ENCODE measurements at regions not wholly inside any gene's neighbourhood (a gene's known extent, or its start where the extent isn't known, plus 50 kb on each side); places are given as distances from the start of the nearest gene placed in this dataset.

DNA sequence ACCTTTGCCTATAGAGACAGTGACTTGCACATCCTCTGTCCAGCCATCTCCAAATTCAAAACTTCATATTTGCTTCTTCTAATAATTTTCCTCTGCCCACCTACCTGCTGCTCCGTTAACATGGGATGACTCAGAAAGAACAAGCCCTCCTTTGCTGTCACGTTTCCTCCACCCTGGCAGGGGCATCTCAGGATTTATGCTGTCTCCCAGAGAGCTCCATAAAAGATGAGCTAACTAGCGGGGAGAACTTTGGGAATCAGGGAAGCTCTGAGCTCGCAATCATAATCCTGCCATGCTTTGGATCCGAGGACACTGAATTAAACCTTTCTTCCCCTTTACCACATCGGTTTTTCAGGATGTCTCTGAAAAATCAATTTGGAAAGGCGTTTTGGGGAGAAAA is 78.4 kb upstream of the FSTL4 start:
- DNase-seq (ENCODE audit: low read depth in 2 of 2), result no peak

DNA sequence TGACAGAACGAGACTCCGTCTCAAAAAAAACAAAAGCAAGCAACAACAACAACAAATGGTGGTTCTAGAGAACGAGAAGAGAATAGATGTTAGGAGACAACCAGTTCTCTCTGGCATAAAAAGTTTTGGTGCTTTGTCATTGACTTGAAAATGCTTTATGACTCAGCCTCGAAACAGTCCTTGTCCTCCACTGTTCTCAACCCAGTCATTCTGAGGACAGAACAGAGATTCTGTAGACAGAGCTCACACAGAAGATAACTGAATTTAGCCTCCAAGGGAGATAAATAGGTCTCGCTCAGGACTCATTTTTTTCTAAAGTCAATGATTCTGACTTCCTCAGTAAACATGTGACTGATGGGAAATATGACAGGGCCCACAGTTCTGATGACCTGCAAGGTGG is 76.0 kb upstream of the FSTL4 start:
- no peak for DNase-seq (ENCODE audit: low read depth in 2 of 2)

DNA sequence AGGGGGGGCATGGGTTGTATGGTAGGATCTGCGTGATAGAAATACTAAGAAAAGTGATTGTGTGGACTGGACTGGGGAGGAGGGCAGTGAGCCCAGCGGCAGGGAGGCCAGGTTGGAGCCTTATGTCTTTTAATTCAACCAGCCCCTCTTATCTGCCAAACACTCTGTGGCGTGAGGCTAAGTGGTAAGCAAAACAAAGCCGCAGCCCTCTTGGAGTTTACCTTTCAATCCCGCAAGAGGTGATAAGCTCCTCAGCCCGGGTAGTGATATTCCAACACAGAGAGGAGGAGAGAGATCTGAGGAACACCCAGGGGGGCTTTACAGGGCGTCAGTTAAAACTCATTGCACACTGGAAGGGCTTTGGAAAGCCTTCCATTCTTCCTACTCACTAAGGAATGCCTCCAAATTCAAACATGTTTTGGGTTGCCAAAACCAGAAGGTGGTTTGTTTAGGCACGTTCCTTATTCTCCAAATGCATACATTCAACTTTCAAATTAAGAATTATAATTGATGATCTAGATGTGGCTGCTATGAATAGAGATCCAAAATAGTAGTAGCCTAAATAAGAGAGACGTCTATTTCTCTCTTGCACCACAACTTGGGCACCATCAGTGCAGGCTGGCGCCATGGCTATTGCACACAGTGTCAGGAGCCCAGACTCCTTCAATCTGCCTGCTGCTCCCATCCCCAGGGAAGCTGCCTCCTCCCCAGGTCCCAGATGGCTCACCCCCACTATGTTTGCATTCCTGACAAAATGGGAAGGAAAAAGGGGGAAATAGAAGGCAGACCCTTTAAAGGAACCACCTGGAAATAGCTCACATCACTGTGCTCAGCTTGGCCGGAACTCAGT is 75.1 kb upstream of the FSTL4 start:
- no peak for DNase-seq (ENCODE audit: low read depth in 2 of 2)

DNA sequence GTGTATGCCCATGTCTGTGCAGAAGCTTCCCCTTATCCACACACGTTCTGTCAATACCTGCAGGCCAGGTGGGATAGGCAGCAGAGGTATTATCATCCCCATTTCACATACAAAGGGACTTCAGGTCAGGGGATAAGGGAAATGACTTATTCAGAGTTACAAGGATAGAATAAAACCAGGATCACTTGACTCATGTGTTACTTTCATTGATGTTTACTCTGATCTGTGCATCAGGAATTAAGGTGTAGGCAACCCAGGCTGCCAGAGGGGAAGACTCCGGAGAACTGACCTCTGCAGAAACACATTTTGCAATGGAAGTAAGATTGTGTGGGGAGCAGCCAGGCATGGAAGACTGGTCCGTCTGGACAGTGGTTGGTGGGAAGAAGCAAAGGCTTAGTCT is 74.2 kb upstream of the FSTL4 start:
- no peak for DNase-seq (ENCODE audit: low read depth in 2 of 2)

DNA sequence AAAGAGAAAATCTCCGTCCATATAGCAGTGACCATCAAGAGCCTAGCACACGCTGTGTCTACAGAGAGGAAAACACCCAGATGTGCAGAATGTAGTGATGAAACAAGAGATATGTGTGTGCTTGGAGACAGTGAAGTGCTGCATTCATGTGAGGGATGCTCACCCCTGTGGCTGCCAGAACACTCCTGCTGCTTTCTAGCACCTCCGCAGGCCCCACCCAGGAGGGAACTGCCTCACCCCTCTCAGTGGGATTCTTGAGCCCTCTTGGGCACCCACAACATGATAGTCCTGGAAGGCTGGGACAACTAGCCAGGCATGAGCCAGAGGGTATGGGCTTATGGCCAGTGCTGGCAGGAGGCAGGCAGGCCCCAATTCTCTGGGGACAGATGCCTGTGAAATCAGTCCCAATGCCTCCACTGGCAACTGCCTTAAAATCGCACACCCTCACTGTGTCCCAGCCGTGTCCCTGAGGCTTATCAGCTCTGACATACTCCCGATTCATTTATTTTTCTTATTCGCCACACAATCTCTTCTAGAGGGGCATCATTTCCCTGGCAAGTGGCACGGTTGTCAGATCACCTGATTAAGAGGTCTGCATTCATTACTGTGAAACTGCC is 73.2 kb upstream of the FSTL4 start:
- no peak for DNase-seq (ENCODE audit: low read depth in 2 of 2)

DNA sequence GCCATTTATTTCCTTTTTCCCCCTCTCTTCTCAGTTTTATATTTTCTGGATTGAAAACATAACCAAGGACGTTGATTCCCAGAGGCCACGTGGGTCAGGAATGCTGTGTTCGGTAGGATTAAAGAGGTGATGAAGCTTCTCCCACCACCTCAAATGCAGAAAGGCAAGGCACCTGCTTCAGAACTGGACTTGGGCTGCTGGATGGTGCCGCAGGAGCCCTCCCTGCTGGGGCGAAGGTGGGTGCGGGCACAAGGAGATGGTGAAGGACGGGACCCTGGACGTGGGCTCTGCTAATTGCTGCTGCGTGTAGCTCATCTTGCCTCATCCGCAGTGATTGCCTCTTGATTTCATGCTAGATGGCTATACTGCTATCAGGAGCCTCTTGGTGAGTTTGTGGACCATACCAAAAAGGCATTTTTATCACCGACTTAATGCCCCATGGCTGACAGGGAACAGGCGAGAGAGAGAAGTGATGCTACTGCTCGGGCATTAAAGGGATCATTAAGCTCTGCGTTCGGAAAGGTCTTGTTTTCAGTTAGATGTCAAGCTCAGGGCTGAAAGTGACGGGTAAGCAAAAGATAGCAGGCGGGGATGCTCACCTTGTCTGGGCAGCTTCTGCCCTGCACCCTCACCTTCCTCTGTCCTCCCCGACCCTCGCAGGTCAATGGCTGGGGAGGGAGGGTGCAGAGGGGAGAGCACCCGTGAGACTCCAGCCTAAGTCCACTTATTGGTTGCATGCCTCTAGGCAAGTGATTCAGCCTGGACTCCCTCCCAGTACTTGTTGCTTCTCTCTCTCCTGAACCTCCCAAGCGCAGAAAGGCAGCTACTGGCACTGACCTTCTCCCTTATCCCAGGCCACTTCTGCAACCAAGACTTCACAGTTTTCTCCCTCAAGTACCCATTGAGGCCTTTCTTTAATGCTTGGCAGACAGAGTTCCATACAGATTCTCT is 71.6 kb upstream of the FSTL4 start:
- DNase-seq (ENCODE audit: low read depth in 2 of 2), result no peak

DNA sequence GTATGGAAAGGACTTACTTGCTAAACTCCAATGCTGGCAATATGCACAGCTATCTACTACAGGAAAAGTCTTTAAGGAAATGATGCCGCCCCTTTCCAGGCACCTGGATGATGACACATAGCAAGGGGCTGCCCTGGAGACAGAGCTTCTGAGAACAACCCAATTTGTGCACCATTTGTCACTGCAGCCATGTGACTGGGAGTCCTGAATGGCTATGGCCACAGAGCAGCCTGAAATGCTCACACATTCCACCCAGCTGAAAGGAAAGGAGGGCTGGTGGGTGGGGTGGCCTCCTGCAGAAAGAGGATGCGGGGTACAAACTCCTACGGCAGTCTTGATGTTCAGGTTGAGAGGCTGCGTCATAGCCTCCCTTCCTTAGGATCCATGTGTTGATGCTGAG is 70.1 kb upstream of the FSTL4 start:
- no peak for DNase-seq (ENCODE audit: low read depth in 2 of 2)

DNA sequence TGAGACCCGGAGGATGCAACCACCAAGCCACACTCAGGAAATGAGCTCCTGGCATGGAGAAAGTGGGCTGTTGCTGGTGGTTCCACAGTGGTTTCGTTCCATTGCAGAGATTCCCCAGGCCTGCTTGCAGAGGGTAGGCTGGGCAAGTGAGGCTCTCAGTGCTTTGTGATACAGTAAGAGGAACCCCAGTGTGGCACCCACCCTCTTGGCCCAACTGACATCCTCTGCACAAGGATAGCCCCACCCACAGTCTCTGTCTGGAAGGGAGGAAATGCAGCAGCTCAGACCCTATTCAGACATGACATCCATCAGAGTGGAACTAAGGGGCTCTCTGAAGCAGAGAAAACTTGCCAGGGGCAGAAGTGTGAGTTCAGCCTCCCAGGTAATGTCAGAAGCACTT is 69.6 kb upstream of the FSTL4 start:
- DNase-seq (ENCODE audit: low read depth in 2 of 2), result no peak

DNA sequence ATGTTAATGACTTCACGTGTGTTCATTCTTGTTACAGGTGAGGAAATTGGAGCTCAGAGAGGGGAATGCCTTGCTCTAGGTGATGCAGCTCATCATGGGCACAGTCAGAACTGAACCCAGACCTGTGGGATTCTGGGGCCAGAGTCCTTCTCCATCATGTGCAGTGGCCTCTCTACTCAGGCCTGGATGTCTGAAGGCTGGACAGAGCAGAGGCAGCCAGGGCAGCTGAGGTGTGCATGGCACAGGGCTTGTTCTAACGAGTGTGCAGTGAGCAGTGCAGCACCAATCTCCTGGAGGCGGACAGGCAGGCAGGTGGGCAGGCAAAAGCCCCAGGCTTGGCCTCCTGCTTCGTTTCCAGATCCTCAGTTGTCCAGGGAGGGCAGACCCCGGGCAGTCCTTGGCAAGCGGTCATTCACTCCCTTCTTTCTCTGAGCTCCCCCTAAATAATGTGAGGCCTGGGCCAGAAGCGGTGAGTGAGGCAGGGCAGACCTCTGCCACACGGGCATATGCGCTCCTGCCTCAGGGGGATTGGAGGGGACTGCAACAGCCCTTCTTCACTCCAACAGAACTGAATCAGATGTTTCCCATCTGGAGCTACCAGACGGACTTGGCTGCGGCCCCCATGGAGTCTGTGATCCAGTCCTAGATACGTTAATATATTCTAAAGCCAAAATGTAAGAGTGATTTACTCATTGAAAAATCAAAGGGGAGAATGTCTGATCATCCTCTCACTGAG is 68.7 kb upstream of the FSTL4 start:
- DNase-seq (ENCODE audit: low read depth in 2 of 2), result no peak

DNA sequence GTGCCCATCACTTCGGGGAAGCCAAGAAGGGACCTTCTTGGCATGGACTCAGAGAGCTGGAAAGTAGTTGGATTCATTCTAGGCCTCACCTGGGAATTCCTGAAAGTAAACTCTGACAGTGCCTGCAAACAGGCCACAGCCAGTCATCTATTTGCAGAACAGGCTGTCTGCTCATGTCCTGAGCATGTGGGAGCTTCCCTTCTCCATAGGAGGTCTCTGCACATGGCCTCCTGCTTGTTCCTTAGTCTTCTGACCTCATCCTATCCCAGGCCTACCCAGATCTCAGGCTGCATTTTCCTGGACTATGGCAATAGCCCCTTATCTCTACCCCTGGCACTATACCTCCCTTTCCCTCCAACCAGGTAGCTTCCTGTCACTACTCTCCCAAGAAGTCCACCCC is 67.2 kb upstream of the FSTL4 start:
- DNase-seq (ENCODE audit: low read depth in 2 of 2), result no peak

DNA sequence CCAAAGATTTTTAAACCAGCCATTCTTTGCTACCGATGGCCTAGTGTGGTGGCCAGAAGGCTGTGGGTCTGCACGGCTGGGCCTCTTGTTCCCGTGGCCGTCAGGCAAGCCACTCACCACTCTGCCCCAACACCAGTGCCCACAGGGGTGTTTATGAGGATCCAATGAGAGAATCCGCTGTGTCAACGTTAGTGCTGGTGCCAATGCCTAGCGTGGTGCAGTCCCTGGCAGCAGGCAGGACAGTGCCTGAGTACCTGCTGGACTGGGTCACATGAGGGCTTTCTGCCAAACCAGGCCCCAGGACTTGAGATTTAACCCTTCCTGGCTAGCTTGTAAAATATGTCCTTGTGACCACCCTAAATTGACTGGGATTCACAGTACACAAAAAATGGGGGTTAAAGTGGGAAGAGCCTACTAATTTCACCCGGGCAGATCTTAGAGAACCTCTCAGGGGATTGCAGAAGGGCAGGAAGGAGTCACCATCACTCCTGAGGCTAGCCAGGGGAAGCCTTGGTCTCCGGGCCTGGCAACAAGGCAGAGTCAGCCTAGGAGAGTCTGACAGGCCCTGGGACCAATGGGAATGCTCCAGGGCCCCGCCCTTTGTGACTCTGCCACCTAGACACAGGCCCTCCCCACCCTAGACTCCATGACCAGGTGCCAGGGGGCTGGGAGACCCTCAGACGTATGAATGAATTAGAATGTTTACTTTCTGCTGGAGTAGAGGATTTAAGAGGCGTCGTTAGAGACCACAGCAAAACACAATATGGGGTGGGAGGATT is 63.2 kb upstream of the FSTL4 start:
- no peak for DNase-seq (ENCODE audit: low read depth in 2 of 2)

DNA sequence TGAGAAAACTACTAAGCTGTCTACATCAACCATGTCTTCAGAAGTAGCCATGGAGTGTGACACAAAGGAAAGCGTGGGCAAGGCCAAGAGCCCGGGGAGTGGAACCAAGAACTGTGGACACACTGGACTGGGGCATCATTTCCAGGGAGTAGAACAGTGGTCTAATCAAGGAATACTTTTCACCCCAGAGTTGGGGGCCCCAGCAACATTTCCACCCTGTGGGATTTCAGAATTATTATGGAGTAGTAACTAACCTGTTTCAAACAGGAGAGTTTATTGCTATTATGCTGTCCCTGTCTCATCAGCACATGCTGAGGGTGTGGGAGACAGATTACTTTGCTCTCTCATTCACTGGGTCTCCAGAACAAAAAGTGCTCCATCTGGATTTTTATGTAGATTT is 58.0 kb upstream of the FSTL4 start:
- no peak for DNase-seq (ENCODE audit: low read depth in 2 of 2)

DNA sequence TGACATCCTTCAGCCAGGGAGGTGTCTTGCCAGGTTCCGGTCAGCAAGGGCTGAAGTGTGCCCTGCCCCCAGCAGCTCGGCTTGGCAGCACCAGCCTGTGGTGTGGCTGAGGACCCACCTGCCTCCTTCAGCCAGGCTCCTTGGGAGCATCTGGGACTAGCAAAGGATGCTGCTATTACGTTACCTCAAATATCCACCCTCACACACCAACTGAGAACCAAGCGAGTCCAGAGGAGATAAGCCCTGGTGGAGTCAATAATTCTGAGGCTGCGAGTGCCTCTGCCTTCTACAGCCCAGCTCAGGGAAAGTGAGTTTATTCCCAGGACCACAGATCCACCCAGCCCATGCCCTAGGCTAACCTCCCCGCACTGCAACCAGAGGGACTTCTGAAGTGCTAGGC is 57.1 kb upstream of the FSTL4 start:
- no peak for DNase-seq (ENCODE audit: low read depth in 2 of 2)

DNA sequence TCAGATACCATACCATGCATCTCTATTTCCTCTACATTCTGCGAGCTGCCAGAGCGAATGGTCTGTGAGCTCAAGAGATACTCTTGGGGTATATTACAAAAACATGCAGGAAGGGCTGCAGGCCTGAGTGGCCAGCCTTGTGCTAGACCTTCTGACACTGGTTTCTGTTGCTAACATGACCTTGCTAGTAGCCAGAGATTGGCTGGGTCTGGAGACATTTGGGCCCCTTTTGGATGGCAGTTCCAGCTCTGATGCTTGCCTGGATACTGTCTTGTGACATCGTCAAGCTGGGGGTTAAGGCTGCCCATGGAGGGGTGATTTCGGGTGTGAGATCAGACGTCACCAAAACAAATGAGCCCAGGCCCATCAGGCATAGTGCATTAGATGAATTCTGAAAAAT is 56.1 kb upstream of the FSTL4 start:
- no peak for DNase-seq (ENCODE audit: low read depth in 2 of 2)

DNA sequence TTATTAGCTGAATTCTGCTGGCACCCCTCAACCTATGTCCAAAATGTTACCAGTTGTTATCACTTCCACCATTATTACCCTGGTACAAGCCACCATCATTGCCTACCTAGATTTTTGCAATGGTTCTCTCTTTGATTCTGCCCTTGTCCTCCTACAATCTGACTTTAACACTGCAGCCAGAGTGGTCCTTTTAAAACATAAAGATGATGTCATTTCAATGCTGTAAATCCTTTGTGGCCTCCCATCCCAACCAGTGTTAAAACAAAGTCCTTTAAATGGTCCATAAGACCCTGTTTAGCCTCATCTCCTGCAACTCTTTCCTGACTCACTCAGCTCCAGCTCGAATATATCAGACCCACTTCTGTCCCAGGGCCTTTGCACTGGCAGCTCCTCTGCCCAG is 54.9 kb upstream of the FSTL4 start:
- DNase-seq (ENCODE audit: low read depth in 2 of 2), result no peak

DNA sequence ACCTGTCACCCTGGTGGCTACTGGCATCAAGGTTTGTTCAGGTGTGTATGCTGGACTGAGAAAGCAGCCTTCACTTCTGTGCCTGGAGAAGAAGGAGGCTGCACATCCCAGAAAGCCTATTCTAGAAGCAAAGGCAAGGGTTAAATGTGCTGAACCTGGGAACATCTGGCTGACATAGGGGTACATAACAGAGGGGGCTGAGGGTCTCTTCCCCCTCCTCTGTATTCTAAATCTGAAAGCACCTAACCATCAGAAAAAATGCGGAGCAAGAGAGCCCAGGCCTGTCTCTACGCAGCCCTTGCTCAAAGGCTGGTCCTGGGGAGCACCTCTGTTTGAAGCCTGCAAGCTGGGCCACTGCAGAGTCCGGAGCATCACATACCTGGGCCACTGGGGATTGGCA is 53.2 kb upstream of the FSTL4 start:
- DNase-seq (ENCODE audit: low read depth in 2 of 2), result no peak

DNA sequence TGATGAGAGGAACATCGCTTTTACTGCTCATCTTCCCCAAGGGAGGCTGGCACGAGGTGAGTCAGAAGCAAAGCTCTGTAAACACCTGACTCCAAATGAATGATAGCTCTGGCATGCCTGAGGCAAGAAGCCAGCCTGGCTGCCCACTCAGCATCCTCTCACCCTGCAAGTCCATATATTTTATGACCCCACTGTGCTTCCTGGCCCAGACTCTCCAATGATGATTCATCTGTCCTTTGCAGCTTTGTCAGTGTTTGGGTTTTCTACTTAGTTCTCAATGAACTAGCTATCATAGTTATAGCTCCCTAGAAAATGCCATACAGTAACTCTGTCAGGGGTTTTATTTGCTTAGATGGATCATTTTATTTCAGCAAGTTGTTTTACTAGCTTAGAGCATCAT is 52.1 kb upstream of the FSTL4 start:
- no peak for DNase-seq (ENCODE audit: low read depth in 2 of 2)

DNA sequence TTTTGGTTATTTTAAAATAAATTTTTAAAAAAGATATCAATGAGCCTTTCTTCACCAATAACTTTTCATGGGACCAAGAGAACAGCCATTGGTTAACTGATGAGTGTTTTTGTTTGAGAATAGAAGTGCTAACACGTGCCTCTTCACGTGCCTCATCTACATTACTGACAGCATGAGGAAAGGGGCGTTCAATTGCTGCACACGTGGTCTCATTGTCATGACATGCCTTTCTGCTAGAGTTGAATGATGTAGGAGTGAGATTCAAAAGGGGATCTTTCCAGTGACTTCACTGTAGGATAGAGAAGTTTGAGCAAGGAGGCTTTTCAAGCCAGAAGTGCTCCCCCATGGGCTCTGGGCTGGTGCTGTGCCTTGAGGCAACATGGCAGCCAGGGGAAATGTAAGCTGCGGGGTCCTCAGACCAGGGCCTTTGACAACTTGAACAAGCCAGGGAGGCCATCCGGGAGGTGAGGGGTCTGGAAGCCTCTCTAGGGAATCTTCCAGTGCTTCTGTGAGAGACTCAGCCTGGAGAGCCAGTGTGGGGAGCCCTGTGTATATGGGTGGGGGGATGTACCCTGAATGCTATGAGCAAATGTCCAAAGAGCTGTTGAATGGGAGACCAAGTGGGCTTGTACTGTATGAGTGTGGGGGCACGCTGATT is 51.2 kb upstream of the FSTL4 start:
- DNase-seq (ENCODE audit: low read depth in 2 of 2), result no peak

DNA sequence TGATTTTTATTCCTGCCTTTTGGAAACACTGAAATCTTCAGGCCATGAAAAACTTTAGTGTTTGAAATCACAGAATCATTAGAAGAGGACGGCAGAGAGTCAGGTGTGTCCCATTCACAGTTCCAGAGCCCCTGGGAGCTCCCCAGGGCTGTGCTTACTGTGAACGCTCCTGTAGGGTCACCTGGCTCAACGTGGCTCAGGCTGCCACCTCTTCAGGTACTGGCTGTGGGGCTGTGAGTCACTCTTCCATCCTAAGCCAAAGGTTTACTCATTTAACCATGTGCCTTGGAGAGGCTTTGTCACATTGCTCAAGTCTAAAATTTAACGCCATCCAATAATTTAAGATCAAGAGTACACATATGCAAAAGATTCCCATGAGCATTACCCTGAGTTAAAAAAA is 50.2 kb upstream of the FSTL4 start:
- no peak for DNase-seq (ENCODE audit: low read depth in 2 of 2)

All from stimulated activated CD4-positive, alpha-beta T cell treated with anti-CD3 and anti-CD28 coated beads, Interleukin-15, amount 100 ng/mL, for 48 hours (primary cell).